ENCODE measurements at regions not wholly inside any gene's neighbourhood (a gene's known extent, or its start where the extent isn't known, plus 50 kb on each side); places are given as distances from the start of the nearest gene placed in this dataset.

- TF ChIP-seq CTCF (IDR thresholded peaks at IDR 0.05): no peak
- TF ChIP-seq SIN3A (IDR thresholded peaks at IDR 0.05; ENCODE audit: borderline replicate concordance, insufficient read depth, low read depth, low read length): no peak
- no peak for TF ChIP-seq POLR2AphosphoS5 (IDR thresholded peaks at IDR 0.05; ENCODE audit: low read depth, low read length)
Measured at GRCh38 chr2:82839036-82839435, 1620.0 kb downstream of the SUCLG1 start.

All from Panc1 (cell line).